ENCODE measurements at regions not wholly inside any gene's neighbourhood (a gene's known extent, or its start where the extent isn't known, plus 50 kb on each side); places are given as distances from the start of the nearest gene placed in this dataset.
"Not testable (repeated sequence)": the region's sequence is repeated elsewhere in the genome, so short reads cannot be mapped to it uniquely, and the experiment has no call there.

DNA sequence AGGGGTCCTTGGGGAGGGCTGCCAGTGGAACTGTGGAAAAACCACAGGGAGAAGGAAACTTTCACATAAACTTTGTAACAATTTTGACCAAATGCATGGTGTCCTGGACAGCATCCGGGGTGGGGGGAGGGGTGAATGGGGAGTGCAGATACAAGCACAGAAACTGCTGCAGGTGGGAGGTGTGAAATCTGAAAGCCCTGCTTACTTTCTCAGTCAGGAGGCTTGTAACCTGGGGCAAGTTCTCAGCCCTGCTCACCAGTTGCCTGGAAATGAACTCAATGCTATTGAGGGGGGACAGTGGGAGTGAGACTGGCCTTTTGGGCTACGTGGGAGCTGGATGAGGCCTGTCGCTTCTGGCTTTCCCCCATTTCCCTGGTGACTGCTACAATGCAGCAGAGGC lies 694.5 kb upstream of the ZNF608 start:
- no peaks in the 10 kb centered on the region for H3K36me3 ChIP-seq (ENCODE audit: control insufficient read depth, insufficient read depth, low read length)
- Mint-ChIP-seq H3K36me3 (no peaks in the 10 kb centered on the region), H3K27ac (no peak overlapping the region), H3K4me3 (no peak overlapping the region), H3K4me1 (no peaks in the 10 kb centered on the region), H3K9me3 (peaks cover 0 to 35% (median 10%) of the 10 kb centered on the region in 7 donors), H3K27me3 (no peaks in the 10 kb centered on the region)
- H3K9me3 ChIP-seq (ENCODE audit: control insufficient read depth in 2 of 2, low read length in 2 of 2), result peaks cover 4 to 14% of the 10 kb centered on the region in 2 experiments
- DNase-seq, result no peak
- no peak overlapping the region for H3K27ac ChIP-seq (ENCODE audit: insufficient read depth, low read length, poor library complexity, severe bottlenecking)
- ATAC-seq (ENCODE audit: low read depth in 2 of 2), result no peak
- H3K27me3 ChIP-seq (ENCODE audit: control insufficient read depth, insufficient read depth, low read length), result no peaks in the 10 kb centered on the region
- H3K4me1 ChIP-seq (ENCODE audit: control insufficient read depth, insufficient read depth, low read length, poor library complexity, severe bottlenecking), result no peaks in the 10 kb centered on the region
- H3K4me3 ChIP-seq (ENCODE audit: low read depth, low read length), result no peak overlapping the region

GRCh38 chr5:125446986-125447385 lies 700.5 kb upstream of the ZNF608 start:
- Mint-ChIP-seq H3K36me3 (no peaks in the 10 kb centered on the region), H3K27me3 (no peaks in the 10 kb centered on the region), H3K4me1 (no peaks in the 10 kb centered on the region), H3K9me3 (peaks cover 0 to 25% (median 17%) of the 10 kb centered on the region in 7 donors), H3K4me3 (no peak overlapping the region), H3K27ac (no peak overlapping the region)
- ATAC-seq (ENCODE audit: low read depth in 2 of 2) (no peak), DNase-seq (no peak)
- no peaks in the 10 kb centered on the region for H3K9me3 ChIP-seq (ENCODE audit: control insufficient read depth in 2 of 2, low read length in 2 of 2)
- H3K4me3 ChIP-seq (ENCODE audit: low read depth, low read length), result no peak overlapping the region
- no peaks in the 10 kb centered on the region for H3K27me3 ChIP-seq (ENCODE audit: control insufficient read depth, insufficient read depth, low read length)
- no peaks in the 10 kb centered on the region for H3K36me3 ChIP-seq (ENCODE audit: control insufficient read depth, insufficient read depth, low read length)
- no peaks in the 10 kb centered on the region for H3K4me1 ChIP-seq (ENCODE audit: control insufficient read depth, insufficient read depth, low read length, poor library complexity, severe bottlenecking)
- no peak overlapping the region for H3K27ac ChIP-seq (ENCODE audit: insufficient read depth, low read length, poor library complexity, severe bottlenecking)

- H3K9me3 Mint-ChIP-seq, result peaks cover 1 to 37% (median 8%) of the 10 kb centered on the region in 7 donors
- no peak overlapping the region for H3K27ac Mint-ChIP-seq
- H3K4me3 Mint-ChIP-seq, result no peak overlapping the region
- no peaks in the 10 kb centered on the region for H3K27me3 ChIP-seq (ENCODE audit: control insufficient read depth, insufficient read depth, low read length)
- no peak overlapping the region for H3K27ac ChIP-seq (ENCODE audit: insufficient read depth, low read length, poor library complexity, severe bottlenecking)
- H3K9me3 ChIP-seq (ENCODE audit: control insufficient read depth in 2 of 2, low read length in 2 of 2), result no peaks in the 10 kb centered on the region
- no peak overlapping the region for H3K4me3 ChIP-seq (ENCODE audit: low read depth, low read length)
- H3K27me3 Mint-ChIP-seq, result no peaks in the 10 kb centered on the region
- no peaks in the 10 kb centered on the region for H3K36me3 ChIP-seq (ENCODE audit: control insufficient read depth, insufficient read depth, low read length)
- no peaks in the 10 kb centered on the region for H3K4me1 Mint-ChIP-seq
- no peaks in the 10 kb centered on the region for H3K4me1 ChIP-seq (ENCODE audit: control insufficient read depth, insufficient read depth, low read length, poor library complexity, severe bottlenecking)
- H3K36me3 Mint-ChIP-seq, result no peaks in the 10 kb centered on the region
- ATAC-seq (ENCODE audit: low read depth in 2 of 2) (no peak), DNase-seq (no peak)
These were observed 704.3 kb upstream of the ZNF608 start for GRCh38 chr5:125450771-125451170.

GRCh38 chr5:125451622-125452021 lies 705.2 kb upstream of the ZNF608 start:
- H3K4me3 Mint-ChIP-seq, result no peak overlapping the region
- no peaks in the 10 kb centered on the region for H3K27me3 ChIP-seq (ENCODE audit: control insufficient read depth, insufficient read depth, low read length)
- ATAC-seq (ENCODE audit: low read depth in 2 of 2), result no peak

GRCh38 chr5:125452991-125453390 lies 706.6 kb upstream of the ZNF608 start:
- Mint-ChIP-seq H3K9me3 (peaks cover 1 to 47% (median 14%) of the 10 kb centered on the region in 7 donors), H3K27ac (no peak overlapping the region), H3K36me3 (no peaks in the 10 kb centered on the region), H3K4me1 (no peaks in the 10 kb centered on the region), H3K27me3 (no peaks in the 10 kb centered on the region), H3K4me3 (no peak overlapping the region)
- H3K36me3 ChIP-seq (ENCODE audit: control insufficient read depth, insufficient read depth, low read length), result no peaks in the 10 kb centered on the region
- no peaks in the 10 kb centered on the region for H3K4me1 ChIP-seq (ENCODE audit: control insufficient read depth, insufficient read depth, low read length, poor library complexity, severe bottlenecking)
- H3K27ac ChIP-seq (ENCODE audit: insufficient read depth, low read length, poor library complexity, severe bottlenecking), result no peak overlapping the region
- H3K27me3 ChIP-seq (ENCODE audit: control insufficient read depth, insufficient read depth, low read length), result no peaks in the 10 kb centered on the region
- no peak overlapping the region for H3K4me3 ChIP-seq (ENCODE audit: low read depth, low read length)
- DNase-seq (no peak), ATAC-seq (ENCODE audit: low read depth in 2 of 2) (no peak)
- H3K9me3 ChIP-seq (ENCODE audit: control insufficient read depth in 2 of 2, low read length in 2 of 2), result no peaks in the 10 kb centered on the region

More at GRCh38 chr5:125451622-125452021, 705.2 kb upstream of the ZNF608 start:
- Mint-ChIP-seq H3K4me1 (no peaks in the 10 kb centered on the region), H3K27ac (no peak overlapping the region), H3K36me3 (no peaks in the 10 kb centered on the region), H3K9me3 (peaks cover 1 to 43% (median 14%) of the 10 kb centered on the region in 7 donors), H3K27me3 (no peaks in the 10 kb centered on the region)
- no peak for DNase-seq
- H3K9me3 ChIP-seq (ENCODE audit: control insufficient read depth in 2 of 2, low read length in 2 of 2), result no peaks in the 10 kb centered on the region
- H3K36me3 ChIP-seq (ENCODE audit: control insufficient read depth, insufficient read depth, low read length), result no peaks in the 10 kb centered on the region
- H3K27ac ChIP-seq (ENCODE audit: insufficient read depth, low read length, poor library complexity, severe bottlenecking), result no peak overlapping the region
- no peaks in the 10 kb centered on the region for H3K4me1 ChIP-seq (ENCODE audit: control insufficient read depth, insufficient read depth, low read length, poor library complexity, severe bottlenecking)
- no peak overlapping the region for H3K4me3 ChIP-seq (ENCODE audit: low read depth, low read length)

- Mint-ChIP-seq H3K4me3 (no peak overlapping the region), H3K27me3 (no peaks in the 10 kb centered on the region), H3K36me3 (no peaks in the 10 kb centered on the region), H3K27ac (no peak overlapping the region), H3K4me1 (no peaks in the 10 kb centered on the region), H3K9me3 (peaks cover 1 to 41% (median 10%) of the 10 kb centered on the region in 7 donors)
- ATAC-seq (ENCODE audit: low read depth in 2 of 2), result no peak
- DNase-seq, result no peak
- no peaks in the 10 kb centered on the region for H3K27me3 ChIP-seq (ENCODE audit: control insufficient read depth, insufficient read depth, low read length)
- H3K36me3 ChIP-seq (ENCODE audit: control insufficient read depth, insufficient read depth, low read length), result no peaks in the 10 kb centered on the region
- H3K9me3 ChIP-seq (ENCODE audit: control insufficient read depth in 2 of 2, low read length in 2 of 2), result no peaks in the 10 kb centered on the region
- no peaks in the 10 kb centered on the region for H3K4me1 ChIP-seq (ENCODE audit: control insufficient read depth, insufficient read depth, low read length, poor library complexity, severe bottlenecking)
- H3K4me3 ChIP-seq (ENCODE audit: low read depth, low read length), result no peak overlapping the region
- H3K27ac ChIP-seq (ENCODE audit: insufficient read depth, low read length, poor library complexity, severe bottlenecking), result no peak overlapping the region
These were observed 708.6 kb upstream of the ZNF608 start for GRCh38 chr5:125455041-125455440.

GRCh38 chr5:125456005-125456404 lies 709.6 kb upstream of the ZNF608 start:
- H3K27ac ChIP-seq (ENCODE audit: insufficient read depth, low read length, poor library complexity, severe bottlenecking); H3K4me3 Mint-ChIP-seq; H3K36me3 ChIP-seq (ENCODE audit: control insufficient read depth, insufficient read depth, low read length); H3K4me1 ChIP-seq (ENCODE audit: control insufficient read depth, insufficient read depth, low read length, poor library complexity, severe bottlenecking); H3K9me3 ChIP-seq (ENCODE audit: control insufficient read depth in 2 of 2, low read length in 2 of 2); H3K27me3 Mint-ChIP-seq; H3K27me3 ChIP-seq (ENCODE audit: control insufficient read depth, insufficient read depth, low read length); H3K4me3 ChIP-seq (ENCODE audit: low read depth, low read length); H3K4me1 Mint-ChIP-seq; H3K36me3 Mint-ChIP-seq; ATAC-seq (ENCODE audit: low read depth in 2 of 2); DNase-seq; H3K27ac Mint-ChIP-seq: not testable (repeated sequence)
- peaks cover 1 to 41% (median 10%) of the 10 kb centered on the region in 7 donors for H3K9me3 Mint-ChIP-seq

GRCh38 chr5:125457617-125458016 lies 711.2 kb upstream of the ZNF608 start:
- H3K4me1 ChIP-seq (ENCODE audit: control insufficient read depth, insufficient read depth, low read length, poor library complexity, severe bottlenecking), result no peaks in the 10 kb centered on the region
- ATAC-seq (ENCODE audit: low read depth in 2 of 2) (no peak), DNase-seq (no peak)
- H3K36me3 ChIP-seq (ENCODE audit: control insufficient read depth, insufficient read depth, low read length), result no peaks in the 10 kb centered on the region
- H3K9me3 ChIP-seq (ENCODE audit: control insufficient read depth in 2 of 2, low read length in 2 of 2), result no peaks in the 10 kb centered on the region
- H3K4me1 Mint-ChIP-seq, result no peaks in the 10 kb centered on the region
- H3K27me3 Mint-ChIP-seq, result no peaks in the 10 kb centered on the region
- H3K27ac Mint-ChIP-seq, result no peak overlapping the region
- H3K9me3 Mint-ChIP-seq, result peaks cover 1 to 34% (median 10%) of the 10 kb centered on the region in 7 donors
- no peak overlapping the region for H3K4me3 Mint-ChIP-seq
- no peaks in the 10 kb centered on the region for H3K36me3 Mint-ChIP-seq
- H3K27ac ChIP-seq (ENCODE audit: insufficient read depth, low read length, poor library complexity, severe bottlenecking), result no peak overlapping the region
- no peaks in the 10 kb centered on the region for H3K27me3 ChIP-seq (ENCODE audit: control insufficient read depth, insufficient read depth, low read length)
- no peak overlapping the region for H3K4me3 ChIP-seq (ENCODE audit: low read depth, low read length)
